IMR-90 (cell line): ENCODE measurements at regions not wholly inside any gene's neighbourhood (a gene's known extent, or its start where the extent isn't known, plus 50 kb on each side); places are given as distances from the start of the nearest gene placed in this dataset.

Source experiments
- ATAC-seq: fragments of 200-7000 bp; cut with Tn5 transposase; 2 replicates; pipeline ENCODE4 v1.9.1; 2020; ENCODE audit warnings: low read depth, mild to moderate bottlenecking, moderate library complexity
- BruUV-seq: library from RNA; stranded (reverse); fragments of 400-500 nt; replicated peaks from 2 replicates; lab custom pipeline; 2021; lab: Mats Ljungman, UMichigan
- CTCF ChIA-PET: fragments of 300-600 bp; formaldehyde crosslinking; extraction: SDS; loops from one replicate; lab custom pipeline; 2021; ENCODE audit warnings: antibody characterized with exemption; lab: Yijun Ruan, JAX
- POLR2A ChIA-PET: fragments of 300-600 bp; sonication (Branson Sonifier 250); formaldehyde crosslinking; loops from one replicate; lab custom pipeline; 2022; ENCODE audit warnings: antibody characterized with exemption; ENCODE audit not compliant: unreplicated experiment; lab: Charles Lee
- DNase-seq: peaks from one replicate; pipeline ENCODE4 v3.0.0; 2013
- H2AFZ ChIP-seq: replicated peaks from 2 replicates; pipeline ENCODE3; 2013; ENCODE audit warnings: low read length, mild to moderate bottlenecking; ENCODE audit not compliant: poor library complexity
- H2AK5ac ChIP-seq: 2 replicates; pipeline ENCODE4 v1.6.1; 2013; ENCODE audit warnings: low read depth, low read length, inconsistent platforms
- H2AK9ac ChIP-seq: replicated peaks from 2 replicates; pipeline ENCODE3; 2013; ENCODE audit warnings: mild to moderate bottlenecking, low read depth, low read length, moderate library complexity; ENCODE audit not compliant: poor library complexity
- H2BK120ac ChIP-seq: 2 replicates; pipeline ENCODE4 v1.6.1; 2013; ENCODE audit warnings: low read depth, low read length, inconsistent platforms
- H2BK15ac ChIP-seq: 3 replicates; pipeline ENCODE4 v1.6.1; 2013; ENCODE audit warnings: low read depth, low read length, inconsistent platforms
- H2BK20ac ChIP-seq: 2 replicates; pipeline ENCODE4 v1.6.1; 2013; ENCODE audit warnings: low read depth, mild to moderate bottlenecking, inconsistent platforms, low read length, moderate library complexity
- H2BK5ac ChIP-seq: 2 replicates; pipeline ENCODE4 v1.6.1; 2013; ENCODE audit warnings: mild to moderate bottlenecking, low read depth, low read length, inconsistent platforms; ENCODE audit not compliant: poor library complexity, severe bottlenecking
- H3K14ac ChIP-seq: replicated peaks from 2 replicates; pipeline ENCODE4 v1.6.1; 2013; ENCODE audit warnings: low read depth, low read length, inconsistent platforms
- H3K18ac ChIP-seq: 2 replicates; pipeline ENCODE4 v1.6.1; 2013; ENCODE audit warnings: low read depth, low read length, control low read depth
- H3K23ac ChIP-seq: 2 replicates; pipeline ENCODE4 v1.6.1; 2013; ENCODE audit warnings: low read depth, low read length, inconsistent platforms
- H3K27ac ChIP-seq: 2 replicates; pipeline ENCODE4 v1.5.1; 2013; ENCODE audit warnings: mild to moderate bottlenecking, control low read depth, low read length; ENCODE audit not compliant: insufficient read depth
- H3K27me3 ChIP-seq: 2 replicates; pipeline ENCODE4 v1.6.1; 2013; ENCODE audit warnings: low read length; ENCODE audit not compliant: control insufficient read depth, insufficient read depth
- H3K36me3 ChIP-seq: 2 replicates; pipeline ENCODE4 v1.6.1; 2013; ENCODE audit warnings: low read length, mixed read lengths; ENCODE audit not compliant: control insufficient read depth, insufficient read depth
- H3K4ac ChIP-seq: 2 replicates; pipeline ENCODE4 v1.6.1; 2013; ENCODE audit warnings: low read depth, low read length, inconsistent platforms
- H3K4me1 ChIP-seq: 2 replicates; pipeline ENCODE4 v1.6.1; 2013; ENCODE audit warnings: low read length, mixed read lengths; ENCODE audit not compliant: control insufficient read depth, insufficient read depth
- H3K4me2 ChIP-seq: 2 replicates; pipeline ENCODE4 v1.6.1; 2013; ENCODE audit warnings: low read depth, mild to moderate bottlenecking, control low read depth, low read length, moderate library complexity
- H3K4me3 ChIP-seq: 2 replicates; pipeline ENCODE4 v1.5.1; 2013; ENCODE audit warnings: low read depth, mild to moderate bottlenecking, control low read depth, low read length, moderate library complexity; ENCODE audit not compliant: insufficient read depth
- H3K56ac ChIP-seq: 2 replicates; pipeline ENCODE4 v1.6.1; 2013; ENCODE audit warnings: low read length, inconsistent platforms; ENCODE audit not compliant: insufficient read depth; ENCODE audit errors: extremely low read depth
- H3K79me1 ChIP-seq, 2 experiments: 2 replicates each; pipeline ENCODE4 v1.6.1; 2013; ENCODE audit warnings: low read length in 2 of 2, inconsistent platforms in 1 of 2, low read depth in 1 of 2
- H3K9ac ChIP-seq: 2 replicates; pipeline ENCODE4 v1.6.1; 2013; ENCODE audit warnings: low read depth, low read length, control low read depth
- H3K9me1 ChIP-seq: 2 replicates; pipeline ENCODE4 v1.6.1; 2013; ENCODE audit warnings: low read length, inconsistent platforms; ENCODE audit not compliant: insufficient read depth
- H3K9me3 ChIP-seq: 2 replicates; pipeline ENCODE4 v1.6.1; 2013; ENCODE audit warnings: low read length; ENCODE audit not compliant: control insufficient read depth, insufficient read depth
- H4K20me1 ChIP-seq: 2 replicates; pipeline ENCODE4 v1.6.1; 2013; ENCODE audit warnings: low read length, inconsistent platforms; ENCODE audit not compliant: insufficient read depth
- H4K5ac ChIP-seq: 2 replicates; pipeline ENCODE4 v1.6.1; 2013; ENCODE audit warnings: mild to moderate bottlenecking, low read depth, low read length, control low read depth
- H4K8ac ChIP-seq, 2 experiments: 2 replicates each; pipeline ENCODE4 v1.6.1; 2013; ENCODE audit warnings: low read depth in 2 of 2, low read length in 2 of 2, control low read depth in 1 of 2, inconsistent platforms in 1 of 2
- H4K91ac ChIP-seq: 2 replicates; pipeline ENCODE4 v1.6.1; 2013; ENCODE audit warnings: low read depth, low read length, inconsistent platforms; ENCODE audit not compliant: insufficient read depth
- CHD1 ChIP-seq: IDR thresholded peaks from 2 replicates; pipeline ENCODE4 v1.6.1; 2012; ENCODE audit warnings: low read depth, low read length, improper control_type of control experiment
- FOS ChIP-seq: fragments of 150-350 bp; IDR thresholded peaks from 2 replicates; pipeline ENCODE4 v1.6.1; 2016; ENCODE audit warnings: low read depth, low read length
- MAZ ChIP-seq: IDR thresholded peaks from 2 replicates; pipeline ENCODE4 v1.6.1; 2012; ENCODE audit warnings: low read depth, mild to moderate bottlenecking, low read length, improper control_type of control experiment, moderate library complexity, borderline replicate concordance
- MXI1 ChIP-seq: IDR thresholded peaks from 2 replicates; pipeline ENCODE4 v1.6.1; 2012; ENCODE audit warnings: low read depth, mild to moderate bottlenecking, low read length, moderate library complexity, borderline replicate concordance
- RFX5 ChIP-seq: IDR thresholded peaks from 2 replicates; pipeline ENCODE4 v1.8.0; 2012; ENCODE audit warnings: low read depth, mild to moderate bottlenecking, low read length, moderate library complexity
- SMC3 ChIP-seq: fragments of 150-350 bp; IDR thresholded peaks from 2 replicates; pipeline ENCODE4 v1.6.1; 2016; ENCODE audit warnings: low read depth, mild to moderate bottlenecking, antibody characterized with exemption, low read length, moderate library complexity
- WGBS, 2 experiments: methylation state at CpG; one replicate each; pipeline versions ENCODE4 v1.1.5 to v1.1.7; 2013; ENCODE audit warnings: missing lambda C conversion rate in 2 of 2; ENCODE audit not compliant: insufficient read length in 1 of 2; ENCODE audit errors: extremely low coverage in 2 of 2; 5-methylcytosine and 5-hydroxymethylcytosine counted together
- dilution Hi-C: fragments of 300-500 bp; cut with HindIII; formaldehyde crosslinking; loops from one replicate; pipeline ENCODE4 v1.14.3; 2018; ENCODE audit warnings: low sequenced_read_pairs; ENCODE audit not compliant: unreplicated experiment
- in situ Hi-C: fragments of 300-500 bp; cut with MboI; formaldehyde crosslinking; loops from 3 replicates; pipeline ENCODE4 v1.14.3; 2019; ENCODE audit warnings: low sequenced_read_pairs, inconsistent platforms, mixed read lengths
- intact Hi-C: fragments of 100-400 bp; cut with micrococcal nuclease; formaldehyde crosslinking; loops from 2 replicates; pipeline ENCODE4 v1.10.0; 2022

DNA sequence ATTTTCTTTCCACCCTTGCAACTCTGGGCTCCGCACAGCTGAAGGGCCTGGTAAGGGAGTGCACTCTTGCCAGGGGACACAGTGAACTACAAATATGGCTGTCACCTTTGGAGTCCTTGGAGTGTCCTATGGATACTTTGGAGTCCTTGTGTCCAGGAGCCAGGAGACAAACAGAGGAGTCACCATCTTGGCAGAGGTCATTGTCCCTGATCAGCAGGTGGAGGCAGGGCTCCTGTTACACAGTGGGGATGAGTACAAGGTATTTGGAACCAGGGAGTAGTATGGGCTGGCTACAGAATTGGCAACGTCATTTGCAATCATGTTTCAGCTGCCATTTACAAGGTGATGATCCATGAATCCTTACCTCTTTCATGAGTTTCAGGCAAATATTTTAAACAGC lies 132.5 kb downstream of the FAM161A start:
- WGBS, 2 experiments = no CpG with 5 or more reads among the region's 2 CpGs
- H3K9me1 ChIP-seq = no peaks in the 10 kb centered on the region
- no peak overlapping the region for H2BK120ac ChIP-seq
- POLR2A ChIA-PET = no interaction called here
- no peak overlapping the region for H3K4me2 ChIP-seq
- intact Hi-C loops (no loop called here), in situ Hi-C loops (no loop called here), dilution Hi-C loops (no loop called here)
- H2BK5ac ChIP-seq = no peak overlapping the region
- H4K91ac ChIP-seq = no peak overlapping the region
- no peak for ATAC-seq
- H3K56ac ChIP-seq = no peak overlapping the region
- H2AFZ ChIP-seq = no peak overlapping the region
- H2AK9ac ChIP-seq = no peak overlapping the region
- CTCF ChIA-PET = interaction anchor here (1.2 kb wide), 1 partner anchor 13 kb away, joined by 3 read pairs; no protein-coding TSS in a partner anchor
- no peak overlapping the region for H2AK5ac ChIP-seq
- peaks cover 10% of the 10 kb centered on the region; the same call in 1 of the 2 replicates for H3K27me3 ChIP-seq
- no peak overlapping the region for H3K4me3 ChIP-seq
- H3K4ac ChIP-seq = no peak overlapping the region
- no peak overlapping the region for H2BK20ac ChIP-seq
- H3K79me1 ChIP-seq = no peaks in the 10 kb centered on the region
- no peak overlapping the region for H4K8ac ChIP-seq
- TF ChIP-seq MXI1 (no peak), FOS (no peak), MAZ (no peak), RFX5 (no peak), CHD1 (no peak), SMC3 (no peak)
- H3K36me3 ChIP-seq = no peaks in the 10 kb centered on the region
- no peak overlapping the region for H3K18ac ChIP-seq
- H2BK15ac ChIP-seq = no peak overlapping the region
- no peak for DNase-seq
- H3K9ac ChIP-seq = no peak overlapping the region
- no peak overlapping the region for H4K5ac ChIP-seq
- H3K27ac ChIP-seq = no peak overlapping the region
- no peak overlapping the region for H3K14ac ChIP-seq
- H3K23ac ChIP-seq = no peak overlapping the region
- no peaks in the 10 kb centered on the region for H4K20me1 ChIP-seq
- no TSS peak for BruUV-seq
- no peaks in the 10 kb centered on the region for H3K9me3 ChIP-seq
- no peaks in the 10 kb centered on the region for H3K4me1 ChIP-seq
